ENCODE measurements at regions not wholly inside any gene's neighbourhood (a gene's known extent, or its start where the extent isn't known, plus 50 kb on each side); places are given as distances from the start of the nearest gene placed in this dataset.
"Not testable (repeated sequence)": the region's sequence is repeated elsewhere in the genome, so short reads cannot be mapped to it uniquely, and the experiment has no call there.

GRCh38 chr4:112085156-112086035, 59.9 kb upstream of the FAM241A start:
- DNase-seq (no peak), ATAC-seq (no peak)

DNA sequence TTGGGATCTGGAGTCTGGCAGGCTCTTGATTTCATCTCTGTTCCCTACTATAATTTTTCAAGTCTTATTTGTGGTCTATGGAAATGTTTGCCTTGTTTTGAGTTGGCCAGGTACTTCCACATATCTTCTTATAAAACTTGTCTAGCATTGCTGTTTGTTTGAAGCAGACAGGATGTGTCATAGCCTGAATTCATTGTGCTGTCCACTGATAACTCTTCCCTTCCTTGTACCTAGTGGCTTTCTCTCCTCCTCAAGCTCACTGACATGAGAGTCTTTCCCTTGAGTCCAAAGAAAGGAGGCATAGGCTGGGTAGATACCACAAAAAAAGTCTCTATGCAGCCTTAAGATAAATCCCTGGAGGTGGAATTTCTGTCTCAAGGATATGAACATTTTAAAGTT, 59.2 kb upstream of the FAM241A start:
- ATAC-seq: no peak

DNA sequence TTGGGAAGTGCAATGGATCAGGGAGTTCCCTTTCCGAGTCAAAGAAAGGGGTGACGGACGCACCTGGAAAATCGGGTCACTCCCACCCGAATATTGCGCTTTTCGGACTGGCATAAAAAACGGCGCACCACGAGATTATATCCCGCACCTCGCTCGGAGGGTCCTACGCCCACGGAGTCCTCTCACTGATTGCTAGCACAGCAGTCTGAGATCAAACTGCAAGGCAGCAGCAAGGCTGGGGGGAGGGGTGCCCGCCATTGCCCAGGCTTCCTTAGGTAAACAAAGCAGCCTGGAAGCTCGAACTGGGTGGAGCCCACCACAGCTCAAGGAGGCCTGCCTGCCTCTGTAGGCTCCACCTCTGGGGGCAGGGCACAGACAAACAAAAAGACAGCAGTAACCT, 58.6 kb upstream of the FAM241A start:
- not testable (repeated sequence) for ATAC-seq, DNase-seq

More for the DNA sequence above, 59.2 kb upstream of the FAM241A start:
- DNase-seq: no peak

GRCh38 chr4:112092330-112092729, 52.9 kb upstream of the FAM241A start:
- not testable (repeated sequence) for ATAC-seq, DNase-seq

DNA sequence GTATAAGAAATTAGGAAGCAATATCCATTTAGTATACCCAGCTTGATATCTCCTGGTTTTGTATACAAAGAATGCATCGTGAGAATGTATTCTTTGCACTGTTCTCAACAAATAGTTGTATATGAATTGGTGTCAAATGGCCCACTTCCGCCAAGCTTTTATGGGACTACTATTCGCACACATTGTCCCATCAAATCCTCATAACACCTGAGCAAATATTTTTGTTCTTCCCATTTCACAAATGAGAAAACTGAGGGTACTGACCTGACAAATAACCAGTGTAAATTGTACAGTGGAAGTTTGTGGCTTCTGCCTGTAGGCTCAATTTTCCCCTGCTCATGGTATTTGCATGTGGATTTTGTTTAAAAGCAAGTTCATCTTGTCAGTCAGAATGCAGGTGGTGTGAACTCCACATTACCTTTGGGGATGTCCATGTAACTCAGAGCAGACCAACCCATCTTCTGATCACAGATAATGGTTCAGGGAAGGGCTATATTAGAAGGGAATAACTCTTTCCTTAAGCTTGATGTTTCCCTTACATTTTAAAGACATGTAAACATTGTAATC, 51.5 kb upstream of the FAM241A start:
- DNase-seq (no peak), ATAC-seq (no peak)

- no peak for ATAC-seq
- no peak for DNase-seq
Measured at GRCh38 chr4:112094330-112094729, 50.9 kb upstream of the FAM241A start.
